GM18907 (cell line): ENCODE measurements at regions not wholly inside any gene's neighbourhood (a gene's known extent, or its start where the extent isn't known, plus 50 kb on each side); places are given as distances from the start of the nearest gene placed in this dataset.
"Not testable (repeated sequence)": the region's sequence is repeated elsewhere in the genome, so short reads cannot be mapped to it uniquely, and the experiment has no call there.

ENCODE experiments used
- ATAC-seq: cut with Tn5 transposase; IDR thresholded peaks from one replicate; pipeline ENCODE4 v1.9.1; 2021; ENCODE audit warnings: mild to moderate bottlenecking, moderate library complexity; ENCODE audit not compliant: unreplicated experiment

DNA sequence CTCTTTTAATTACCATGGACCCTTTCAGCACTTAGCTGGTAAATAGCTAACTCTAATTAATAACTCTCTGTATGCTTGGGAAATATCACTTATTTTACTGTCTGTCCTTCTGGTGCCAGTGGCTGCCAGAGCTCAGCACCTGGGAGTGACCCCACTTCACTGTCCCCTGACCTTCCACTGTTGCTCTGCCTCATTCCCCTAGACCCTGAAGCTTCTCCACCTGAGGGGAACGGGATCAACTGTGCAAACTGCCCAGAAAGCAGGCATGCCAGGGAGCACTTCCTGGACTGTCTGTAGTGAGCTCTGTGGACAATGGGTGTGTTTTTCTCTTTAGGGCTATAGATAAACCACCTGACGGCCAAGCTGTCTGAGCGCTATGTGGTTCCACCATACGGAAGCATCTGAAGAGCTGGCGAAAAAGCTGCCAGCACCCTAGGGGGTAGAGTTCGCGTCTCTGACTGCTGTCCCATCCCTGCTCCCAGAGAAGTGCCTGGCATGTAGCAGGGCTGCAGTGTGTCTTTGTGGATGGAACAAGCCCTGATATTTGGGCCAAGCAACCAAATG is 106.3 kb upstream of the FOXA2 start:
- no peak for ATAC-seq

DNA sequence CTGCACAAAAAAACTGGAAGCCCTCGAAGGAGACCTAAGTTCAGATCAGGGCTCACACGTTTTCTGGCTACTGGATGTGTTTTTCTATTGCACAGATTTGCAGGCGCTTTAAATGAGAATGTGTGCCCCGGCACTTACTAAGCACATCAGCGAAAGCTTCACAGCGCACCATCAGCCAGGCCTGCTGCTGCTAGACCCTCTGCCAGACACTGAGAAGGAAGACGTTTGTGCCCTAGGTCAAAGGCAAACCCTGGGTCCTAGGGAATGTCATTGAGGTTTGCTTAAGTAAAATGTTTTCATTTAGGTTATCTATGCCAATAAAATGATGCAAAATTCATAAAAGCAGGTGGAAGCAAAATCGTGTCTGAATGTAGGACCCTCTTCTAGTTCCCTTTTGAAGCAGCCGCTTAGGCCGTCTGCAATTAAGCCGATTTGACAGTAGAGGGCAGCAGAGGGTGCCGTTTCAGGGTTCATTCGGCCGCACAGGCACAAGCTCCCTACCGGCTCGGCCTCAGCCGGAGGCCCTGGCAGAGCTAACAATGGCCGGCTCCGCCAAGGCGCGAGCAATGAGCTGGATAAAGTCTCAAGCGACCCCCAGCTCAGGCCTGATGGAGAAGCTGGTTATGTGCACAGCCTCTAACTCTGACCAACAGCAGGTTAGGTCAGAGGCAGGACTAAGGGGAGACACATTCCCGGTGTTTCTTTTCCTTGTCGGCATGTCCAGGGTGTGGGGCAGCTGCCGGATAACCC is 107.2 kb upstream of the FOXA2 start:
- peak; percentile 84 for ATAC-seq

DNA sequence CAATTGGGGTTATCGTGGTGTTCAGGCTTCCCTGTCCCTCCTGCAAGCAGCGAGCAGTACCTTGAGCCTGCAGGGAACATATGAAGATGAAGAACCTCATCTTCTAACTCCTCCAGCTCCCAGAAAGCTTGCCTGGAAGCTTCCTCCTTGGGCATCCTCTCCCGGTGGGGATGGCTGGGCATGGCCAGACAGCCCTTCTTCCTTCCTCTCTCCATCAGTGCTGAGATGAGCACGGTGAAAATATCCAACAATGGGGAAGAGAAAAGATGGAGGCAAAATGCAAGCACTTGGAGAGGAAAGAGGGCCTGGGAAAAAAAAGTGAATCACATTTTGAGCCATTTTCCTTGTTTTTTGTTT is 107.7 kb upstream of the FOXA2 start:
- no peak for ATAC-seq

DNA sequence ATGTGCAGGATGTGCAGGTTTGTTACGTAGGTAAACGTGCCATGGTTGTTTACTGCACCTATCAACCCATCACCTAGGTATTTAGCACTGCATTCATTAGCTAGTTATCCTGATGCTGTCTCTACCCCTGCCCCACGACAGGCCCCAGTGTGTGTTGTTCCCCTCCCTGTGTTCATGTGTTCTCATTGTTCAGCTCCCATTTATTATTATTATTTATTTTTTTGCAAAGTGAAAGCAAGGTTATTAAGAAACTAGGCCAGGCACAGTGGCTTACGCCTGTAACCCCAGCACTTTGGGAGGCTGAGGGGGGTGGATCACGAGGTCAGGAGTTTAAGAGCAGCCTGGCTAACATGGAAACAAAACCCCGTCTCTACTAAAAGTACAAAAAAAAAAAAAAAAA is 108.2 kb upstream of the FOXA2 start:
- ATAC-seq, result not testable (repeated sequence)

GRCh38 chr20:22696759-22697158 is 112.4 kb upstream of the FOXA2 start:
- no peak for ATAC-seq

DNA sequence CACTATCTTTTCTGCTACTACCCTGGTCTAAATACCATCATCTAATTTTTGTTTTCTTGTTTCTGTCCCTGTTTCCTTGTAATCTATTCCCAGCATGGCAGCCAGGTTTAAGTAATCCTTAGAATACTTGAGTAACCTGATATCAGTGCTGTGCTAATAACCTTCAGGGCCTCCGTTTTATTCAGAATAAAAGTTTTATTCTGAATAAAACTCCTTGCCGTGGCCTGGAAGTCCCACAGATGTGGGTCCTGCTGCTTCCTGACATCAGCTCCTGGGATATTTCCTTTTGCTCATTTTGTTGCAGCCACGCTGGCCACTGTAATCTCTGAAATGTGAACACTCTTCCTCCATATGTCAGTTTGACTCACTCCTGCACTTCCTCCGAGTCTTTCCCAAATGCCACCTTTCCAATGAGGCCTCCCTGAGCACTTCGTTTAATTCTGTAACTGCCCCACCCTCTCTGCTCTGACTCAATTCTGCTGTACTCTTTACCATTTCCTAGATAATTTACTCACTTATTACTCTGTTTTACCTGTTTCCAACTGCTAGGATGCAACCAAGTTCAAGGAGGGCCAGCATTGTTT is 114.0 kb upstream of the FOXA2 start:
- ATAC-seq, result no peak

GRCh38 chr20:22699396-22699795 is 115.0 kb upstream of the FOXA2 start:
- no peak for ATAC-seq

- ATAC-seq, result no peak
Measured at GRCh38 chr20:22700367-22700766, 116.0 kb upstream of the FOXA2 start.

- no peak for ATAC-seq
Measured at GRCh38 chr20:22701679-22702308, 117.4 kb upstream of the FOXA2 start.

DNA sequence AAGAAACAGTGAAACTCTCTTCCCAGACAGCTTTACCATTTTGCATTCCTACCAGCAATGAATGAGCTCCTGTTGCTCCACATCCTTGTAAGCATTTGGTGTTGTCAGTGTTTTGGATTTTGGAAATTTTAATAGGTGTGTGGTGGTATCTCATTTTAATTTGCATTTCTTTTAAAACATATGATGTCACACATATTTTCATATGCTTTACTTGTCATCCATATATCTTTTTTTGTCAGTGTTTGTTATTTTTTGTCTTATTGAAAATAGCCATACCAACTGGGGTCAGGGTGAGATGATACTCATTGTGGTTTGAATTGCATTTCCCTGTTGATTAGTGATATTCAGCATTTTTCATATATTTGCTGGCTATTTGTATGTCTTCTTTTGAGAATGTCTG is 119.5 kb upstream of the FOXA2 start:
- no peak for ATAC-seq

- ATAC-seq, result no peak
Measured at GRCh38 chr20:22711971-22712755, 127.8 kb upstream of the FOXA2 start.

DNA sequence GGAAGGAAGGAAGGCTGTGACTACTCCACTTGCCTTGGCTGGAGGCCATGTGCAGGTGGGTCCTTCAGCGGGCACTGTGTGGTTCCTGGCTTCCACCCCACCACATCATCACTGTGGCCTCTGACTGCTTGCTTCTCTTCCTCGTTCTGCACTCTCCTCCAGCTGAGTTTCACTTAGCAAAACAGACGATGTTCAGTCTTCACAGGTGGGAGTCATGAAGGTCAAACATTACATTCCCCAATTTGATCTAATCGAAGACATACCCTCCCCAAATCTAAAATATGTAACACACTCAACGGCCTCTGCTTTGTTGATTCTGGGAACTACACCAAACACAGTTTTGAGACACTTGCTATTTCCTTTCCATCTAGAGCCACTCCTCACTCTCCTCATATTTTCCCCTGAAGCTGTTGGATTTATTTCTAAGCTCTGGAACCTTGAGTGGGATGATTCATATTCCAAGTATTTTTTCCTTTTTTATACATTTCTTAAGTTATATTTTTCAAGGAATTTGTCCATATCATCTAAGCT is 132.5 kb upstream of the FOXA2 start:
- ATAC-seq, result no peak

DNA sequence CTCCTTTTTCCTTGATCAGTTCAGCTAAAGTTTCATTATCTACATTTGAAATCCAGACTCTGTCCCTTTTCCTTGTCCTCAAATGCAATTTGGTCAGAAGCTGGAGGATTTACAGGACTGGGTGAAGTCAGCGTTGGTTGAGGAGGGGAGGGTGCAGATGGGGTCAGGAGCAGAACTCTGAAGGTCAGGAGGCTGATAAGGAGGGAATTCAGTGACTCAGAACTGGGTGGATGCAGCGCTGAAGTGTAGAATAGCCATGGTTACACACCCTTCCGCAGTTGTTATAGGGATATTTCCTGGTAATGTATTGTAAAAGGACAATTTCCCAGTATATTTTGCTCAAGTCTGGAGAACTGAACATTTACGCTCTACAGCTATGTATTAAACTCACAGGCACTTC is 133.1 kb upstream of the FOXA2 start:
- ATAC-seq, result no peak

- ATAC-seq, result no peak
Measured at GRCh38 chr20:22719167-22719591, 134.8 kb upstream of the FOXA2 start.

DNA sequence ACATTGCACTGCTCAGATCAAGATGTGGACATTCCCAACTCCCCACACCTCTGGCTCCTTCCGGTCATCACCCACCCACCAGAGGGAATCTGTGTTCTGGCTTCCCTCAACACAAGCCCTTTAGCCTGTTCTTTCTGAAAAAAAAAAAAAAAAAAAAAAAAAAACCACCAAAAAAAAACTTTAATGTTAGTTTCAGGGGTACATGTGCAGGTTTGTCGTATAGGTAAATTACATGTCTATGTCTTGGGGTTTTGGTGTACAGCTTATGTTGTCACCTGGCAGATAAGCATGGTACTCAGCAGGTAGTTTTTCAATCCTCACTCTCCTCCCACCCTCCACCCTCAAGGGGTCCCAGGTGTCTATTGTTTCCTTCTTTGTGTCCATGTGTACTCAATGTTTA is 135.8 kb upstream of the FOXA2 start:
- ATAC-seq, result no peak

GRCh38 chr20:22722811-22723210 is 138.4 kb upstream of the FOXA2 start:
- ATAC-seq, result no peak

DNA sequence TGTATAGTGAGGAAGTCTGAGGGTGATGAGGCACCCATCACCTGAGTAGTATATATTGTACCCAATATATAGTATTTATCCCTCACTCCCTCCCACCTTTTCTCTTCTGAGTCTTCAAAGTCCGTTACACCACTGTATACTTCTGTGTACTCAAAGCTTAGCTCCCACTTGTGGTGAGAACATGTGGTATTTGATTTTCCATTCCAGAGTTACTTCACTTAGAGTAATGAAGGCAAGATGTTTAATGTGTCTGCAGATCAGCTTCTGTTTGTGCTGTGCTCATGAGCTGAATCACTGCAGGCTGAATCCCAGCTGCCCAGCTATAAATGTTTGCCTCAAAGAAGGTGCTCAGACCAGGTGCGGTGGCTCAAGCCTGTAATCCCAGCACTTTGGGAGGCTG is 139.3 kb upstream of the FOXA2 start:
- no peak for ATAC-seq

GRCh38 chr20:22728146-22728745 is 143.9 kb upstream of the FOXA2 start:
- ATAC-seq, result no peak

GRCh38 chr20:22729180-22729579 is 144.8 kb upstream of the FOXA2 start:
- ATAC-seq, result no peak

DNA sequence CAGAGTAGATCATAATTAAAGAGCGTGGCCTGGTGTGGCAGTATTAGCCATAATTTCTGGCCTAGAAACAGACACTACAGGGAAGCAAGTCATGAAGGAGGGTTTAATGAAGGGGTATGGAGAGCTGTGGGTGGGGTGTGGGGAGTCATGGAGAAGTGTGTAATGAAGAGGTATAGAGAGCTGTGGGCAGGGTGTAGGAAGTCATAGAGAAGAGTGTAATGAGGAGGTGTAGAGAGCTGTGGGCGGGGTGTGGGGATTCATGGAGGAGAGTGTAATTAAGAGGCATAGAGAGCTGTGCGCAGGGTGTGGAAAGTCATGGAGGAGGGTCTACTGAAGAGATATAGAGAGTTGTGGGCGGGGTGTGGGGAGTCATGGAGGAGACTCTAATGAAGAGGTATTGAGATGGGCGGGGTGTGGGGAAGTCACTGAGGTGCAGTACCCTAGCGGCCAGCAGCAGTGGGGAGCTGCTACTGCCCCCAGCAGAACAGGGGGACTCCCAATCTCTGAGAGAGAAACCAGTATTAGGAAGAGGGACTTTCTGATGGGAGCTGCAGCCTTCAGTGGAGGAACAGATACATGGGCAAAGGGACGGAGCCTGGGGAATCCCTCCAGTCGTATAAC is 145.4 kb upstream of the FOXA2 start:
- no peak for ATAC-seq
